ENCODE measurements at regions not wholly inside any gene's neighbourhood (a gene's known extent, or its start where the extent isn't known, plus 50 kb on each side); places are given as distances from the start of the nearest gene placed in this dataset.

DNA sequence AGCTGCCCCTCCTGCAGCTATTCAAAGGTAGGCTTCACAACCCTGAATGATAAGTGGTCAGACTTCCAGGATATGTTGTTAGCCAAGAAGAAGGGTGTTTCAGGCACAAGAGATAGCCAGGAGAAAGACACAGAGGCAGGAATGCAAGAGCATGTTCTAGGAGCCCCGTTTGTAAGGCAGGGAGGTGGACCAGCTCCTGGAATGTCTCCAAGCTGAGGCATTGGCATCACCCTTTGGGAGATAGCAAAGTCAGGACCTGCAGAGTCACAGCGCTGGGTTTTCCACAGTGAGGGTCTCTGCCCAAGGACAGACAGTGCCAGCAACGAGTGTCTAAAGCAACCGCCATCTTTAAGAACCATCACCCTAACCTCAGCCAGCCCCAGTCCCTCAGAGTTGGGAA lies 484.5 kb upstream of the ZMIZ1 start:
- H3K79me1 ChIP-seq (ENCODE audit: low read depth, low read length) = no peaks in the 10 kb centered on the region
- peak overlapping the region; percentile 84 for H3K18ac ChIP-seq (ENCODE audit: low read length)
- no peak overlapping the region for H3K23ac ChIP-seq (ENCODE audit: low read depth, low read length, poor library complexity)
- no CpG with 5 or more reads among the region's 4 CpGs for WGBS, 2 donors (ENCODE audit: extremely low coverage in 2 of 2, insufficient read length in 2 of 2, insufficient replicate concordance in 1 of 2)
- H3K4ac ChIP-seq (ENCODE audit: low read length) = no peak overlapping the region
- H3K9me3 ChIP-seq (replicated peaks in 1 of 2; ENCODE audit: control insufficient read depth in 2 of 2, insufficient read depth in 1 of 2, low read depth in 1 of 2, low read length in 2 of 2) = no peaks in the 10 kb centered on the region
- peaks cover 15 to 18% of the 10 kb centered on the region in 2 donors for H3K4me1 ChIP-seq (ENCODE audit: control insufficient read depth in 2 of 2, insufficient read depth in 1 of 2, low read depth in 1 of 2, low read length in 2 of 2)
- peak overlapping the region; percentile 42 for H2BK15ac ChIP-seq (ENCODE audit: low read length)
- no peak overlapping the region for H3K9ac ChIP-seq (ENCODE audit: low read depth, low read length, poor library complexity)
- peak overlapping the region; percentile 17 for H2BK120ac ChIP-seq (ENCODE audit: low read depth, low read length)
- H3K27ac ChIP-seq (replicated peaks; ENCODE audit: low read length) = no peak overlapping the region
- H4K8ac ChIP-seq (ENCODE audit: low read depth, low read length) = no peak overlapping the region
- H4K91ac ChIP-seq (ENCODE audit: low read depth, low read length, poor library complexity) = no peak overlapping the region
- no peak overlapping the region for H2BK12ac ChIP-seq (ENCODE audit: low read length)
- no peaks in the 10 kb centered on the region for H3K36me3 ChIP-seq (replicated peaks in 1 of 2; ENCODE audit: control insufficient read depth in 2 of 2, insufficient read depth in 2 of 2, low read length in 2 of 2)
- DNase-seq (ENCODE audit: low spot score) = no peak
- H2BK5ac ChIP-seq (ENCODE audit: low read length) = no peak overlapping the region
- H2AFZ ChIP-seq (ENCODE audit: low read length) = peak overlapping the region; percentile 57
- H3K27me3 ChIP-seq (ENCODE audit: control insufficient read depth in 3 of 3, insufficient read depth in 3 of 3, low read depth in 1 of 3, low read length in 3 of 3) = no peaks in the 10 kb centered on the region
- no peak overlapping the region for H3K14ac ChIP-seq (ENCODE audit: low read length)
- no peak overlapping the region for H3K4me2 ChIP-seq (ENCODE audit: insufficient read depth, low read length, poor library complexity, severe bottlenecking)
- no peak overlapping the region for H2AK5ac ChIP-seq (ENCODE audit: low read depth, low read length)
- no peak overlapping the region for H3K4me3 ChIP-seq (ENCODE audit: low read length in 2 of 2)

DNA sequence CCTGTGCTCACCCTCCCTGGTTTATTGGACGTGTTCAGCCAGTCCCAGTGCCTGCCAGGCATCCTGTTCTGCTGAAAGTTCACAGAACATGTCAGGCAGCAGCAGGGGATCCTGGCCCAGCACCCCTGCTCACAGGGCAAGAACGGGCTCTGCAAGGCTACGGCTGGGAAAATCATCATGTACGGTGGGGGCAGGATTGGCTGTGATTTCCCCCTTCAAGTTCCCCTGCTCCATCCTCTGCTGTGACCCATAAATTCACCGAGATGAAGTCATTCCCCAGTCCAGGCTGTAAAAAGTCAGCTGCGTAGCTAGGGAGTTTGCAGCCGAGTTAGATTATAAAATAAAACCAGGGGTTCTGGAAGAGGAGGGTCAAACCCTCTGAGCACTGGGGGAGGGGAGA lies 484.1 kb upstream of the ZMIZ1 start:
- Histone ChIP-seq H4K91ac (ENCODE audit: low read depth, low read length, poor library complexity) (no peak overlapping the region), H3K27ac (replicated peaks; ENCODE audit: low read length) (no peak overlapping the region), H2AFZ (ENCODE audit: low read length) (peak overlapping the region; percentile 57), H3K4me1 (ENCODE audit: control insufficient read depth in 2 of 2, insufficient read depth in 1 of 2, low read depth in 1 of 2, low read length in 2 of 2) (peaks cover 12 to 15% of the 10 kb centered on the region in 2 donors), H3K27me3 (ENCODE audit: control insufficient read depth in 3 of 3, insufficient read depth in 3 of 3, low read depth in 1 of 3, low read length in 3 of 3) (no peaks in the 10 kb centered on the region), H2BK120ac (ENCODE audit: low read depth, low read length) (peak overlapping the region; percentile 17), H3K9ac (ENCODE audit: low read depth, low read length, poor library complexity) (no peak overlapping the region), H3K4ac (ENCODE audit: low read length) (no peak overlapping the region), H2BK12ac (ENCODE audit: low read length) (no peak overlapping the region), H3K4me2 (ENCODE audit: insufficient read depth, low read length, poor library complexity, severe bottlenecking) (no peak overlapping the region), H3K23ac (ENCODE audit: low read depth, low read length, poor library complexity) (no peak overlapping the region), H3K36me3 (replicated peaks in 1 of 2; ENCODE audit: control insufficient read depth in 2 of 2, insufficient read depth in 2 of 2, low read length in 2 of 2) (no peaks in the 10 kb centered on the region), H3K4me3 (ENCODE audit: low read length in 2 of 2) (no peak overlapping the region), H2BK5ac (ENCODE audit: low read length) (no peak overlapping the region), H3K9me3 (replicated peaks in 1 of 2; ENCODE audit: control insufficient read depth in 2 of 2, insufficient read depth in 1 of 2, low read depth in 1 of 2, low read length in 2 of 2) (no peaks in the 10 kb centered on the region), H3K18ac (ENCODE audit: low read length) (peak overlapping the region; percentile 84), H3K14ac (ENCODE audit: low read length) (no peak overlapping the region), H3K79me1 (ENCODE audit: low read depth, low read length) (no peaks in the 10 kb centered on the region), H4K8ac (ENCODE audit: low read depth, low read length) (no peak overlapping the region), H2BK15ac (ENCODE audit: low read length) (peak overlapping the region; percentile 42), H2AK5ac (ENCODE audit: low read depth, low read length) (no peak overlapping the region)
- DNase-seq (ENCODE audit: low spot score) = no peak
- no CpG with 5 or more reads among the region's 7 CpGs for WGBS, 2 donors (ENCODE audit: extremely low coverage in 2 of 2, insufficient read length in 2 of 2, insufficient replicate concordance in 1 of 2)

DNA sequence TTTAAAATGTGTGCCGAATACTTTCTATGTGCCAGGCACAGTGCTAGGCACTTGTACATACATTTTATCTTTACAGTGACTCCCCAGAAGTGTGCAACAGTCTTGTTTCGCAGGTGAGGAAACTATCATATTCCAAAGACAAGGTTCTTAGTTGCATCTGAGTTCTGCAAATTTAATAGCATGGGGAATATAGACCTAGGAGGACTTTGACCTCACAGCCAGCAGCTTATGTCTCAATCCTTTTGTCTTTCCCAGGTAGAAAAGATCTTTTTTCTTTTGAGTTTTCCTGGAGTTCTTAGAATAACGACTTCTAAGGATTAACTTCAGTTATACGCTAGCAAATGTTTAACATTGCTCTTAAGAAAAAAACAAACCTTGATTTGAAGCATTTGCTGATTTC lies 482.8 kb upstream of the ZMIZ1 start:
- Histone ChIP-seq H3K27me3 (ENCODE audit: control insufficient read depth in 3 of 3, insufficient read depth in 3 of 3, low read depth in 1 of 3, low read length in 3 of 3) (no peaks in the 10 kb centered on the region), H2AK5ac (ENCODE audit: low read depth, low read length) (no peak overlapping the region), H4K91ac (ENCODE audit: low read depth, low read length, poor library complexity) (no peak overlapping the region), H2AFZ (ENCODE audit: low read length) (no peak overlapping the region), H3K18ac (ENCODE audit: low read length) (no peak overlapping the region), H3K23ac (ENCODE audit: low read depth, low read length, poor library complexity) (no peak overlapping the region), H2BK120ac (ENCODE audit: low read depth, low read length) (no peak overlapping the region), H3K27ac (replicated peaks; ENCODE audit: low read length) (no peak overlapping the region), H3K4me2 (ENCODE audit: insufficient read depth, low read length, poor library complexity, severe bottlenecking) (no peak overlapping the region), H3K9me3 (replicated peaks in 1 of 2; ENCODE audit: control insufficient read depth in 2 of 2, insufficient read depth in 1 of 2, low read depth in 1 of 2, low read length in 2 of 2) (no peaks in the 10 kb centered on the region), H3K14ac (ENCODE audit: low read length) (no peak overlapping the region), H2BK15ac (ENCODE audit: low read length) (no peak overlapping the region), H3K9ac (ENCODE audit: low read depth, low read length, poor library complexity) (no peak overlapping the region), H4K8ac (ENCODE audit: low read depth, low read length) (no peak overlapping the region), H3K36me3 (replicated peaks in 1 of 2; ENCODE audit: control insufficient read depth in 2 of 2, insufficient read depth in 2 of 2, low read length in 2 of 2) (no peaks in the 10 kb centered on the region), H3K4me1 (ENCODE audit: control insufficient read depth in 2 of 2, insufficient read depth in 1 of 2, low read depth in 1 of 2, low read length in 2 of 2) (peaks cover 10% of the 10 kb centered on the region in 2 donors), H3K4me3 (ENCODE audit: low read length in 2 of 2) (no peak overlapping the region), H2BK5ac (ENCODE audit: low read length) (no peak overlapping the region), H3K79me1 (ENCODE audit: low read depth, low read length) (no peaks in the 10 kb centered on the region), H2BK12ac (ENCODE audit: low read length) (no peak overlapping the region), H3K4ac (ENCODE audit: low read length) (no peak overlapping the region)
- no CpG with 5 or more reads among the region's 4 CpGs for WGBS, 2 donors (ENCODE audit: extremely low coverage in 2 of 2, insufficient read length in 2 of 2, insufficient replicate concordance in 1 of 2)
- no peak for DNase-seq (ENCODE audit: low spot score)

DNA sequence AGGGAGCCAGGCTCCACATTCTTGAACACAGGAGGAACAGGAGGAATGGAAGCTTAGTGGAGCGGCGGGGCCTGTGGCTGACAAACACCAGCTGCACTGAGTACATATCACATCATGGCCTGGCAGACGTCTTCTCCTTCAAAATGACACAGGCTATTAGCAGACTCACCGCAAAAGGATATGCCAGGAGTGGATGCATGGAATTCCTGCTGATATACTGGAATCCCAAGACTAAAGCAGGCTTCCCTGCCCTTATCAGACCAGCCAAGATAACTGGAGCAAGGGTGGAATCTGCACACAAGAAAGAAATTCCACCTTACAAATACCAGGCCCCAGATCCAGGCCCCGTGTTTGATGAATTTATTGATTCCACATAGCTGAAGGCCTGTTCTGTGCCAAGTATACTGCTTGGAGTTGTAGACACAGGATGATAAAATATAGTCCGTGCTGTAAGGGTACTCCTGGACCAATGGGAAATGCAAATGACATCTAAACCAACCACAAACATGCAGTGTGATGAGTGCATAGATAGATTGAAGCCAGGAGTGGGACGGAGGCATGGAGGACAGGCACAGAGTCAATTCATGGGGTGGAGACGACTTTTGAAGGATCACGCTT lies 480.5 kb upstream of the ZMIZ1 start:
- Histone ChIP-seq H3K27me3 (ENCODE audit: control insufficient read depth in 3 of 3, insufficient read depth in 3 of 3, low read depth in 1 of 3, low read length in 3 of 3) (no peaks in the 10 kb centered on the region), H3K4me3 (ENCODE audit: low read length in 2 of 2) (no peak overlapping the region), H3K79me1 (ENCODE audit: low read depth, low read length) (no peaks in the 10 kb centered on the region), H3K14ac (ENCODE audit: low read length) (no peak overlapping the region), H2BK120ac (ENCODE audit: low read depth, low read length) (no peak overlapping the region), H2BK15ac (ENCODE audit: low read length) (no peak overlapping the region), H3K36me3 (replicated peaks in 1 of 2; ENCODE audit: control insufficient read depth in 2 of 2, insufficient read depth in 2 of 2, low read length in 2 of 2) (no peaks in the 10 kb centered on the region), H4K8ac (ENCODE audit: low read depth, low read length) (no peak overlapping the region), H3K23ac (ENCODE audit: low read depth, low read length, poor library complexity) (no peak overlapping the region), H3K4me1 (ENCODE audit: control insufficient read depth in 2 of 2, insufficient read depth in 1 of 2, low read depth in 1 of 2, low read length in 2 of 2) (peaks cover 10% of the 10 kb centered on the region in 2 donors), H3K4ac (ENCODE audit: low read length) (no peak overlapping the region), H2AK5ac (ENCODE audit: low read depth, low read length) (no peak overlapping the region), H3K4me2 (ENCODE audit: insufficient read depth, low read length, poor library complexity, severe bottlenecking) (no peak overlapping the region), H4K91ac (ENCODE audit: low read depth, low read length, poor library complexity) (no peak overlapping the region), H3K18ac (ENCODE audit: low read length) (no peak overlapping the region), H3K9ac (ENCODE audit: low read depth, low read length, poor library complexity) (no peak overlapping the region), H2BK5ac (ENCODE audit: low read length) (no peak overlapping the region), H2BK12ac (ENCODE audit: low read length) (no peak overlapping the region), H3K27ac (replicated peaks; ENCODE audit: low read length) (no peak overlapping the region), H2AFZ (ENCODE audit: low read length) (no peak overlapping the region), H3K9me3 (replicated peaks in 1 of 2; ENCODE audit: control insufficient read depth in 2 of 2, insufficient read depth in 1 of 2, low read depth in 1 of 2, low read length in 2 of 2) (no peaks in the 10 kb centered on the region)
- DNase-seq (ENCODE audit: low spot score) = no peak
- WGBS, 2 donors (ENCODE audit: extremely low coverage in 2 of 2, insufficient read length in 2 of 2, insufficient replicate concordance in 1 of 2) = no CpG with 5 or more reads among the region's 9 CpGs

All from neuronal stem cell (in vitro differentiated cells).